GM23338 (cell line): ENCODE measurements at regions not wholly inside any gene's neighbourhood (a gene's known extent, or its start where the extent isn't known, plus 50 kb on each side); places are given as distances from the start of the nearest gene placed in this dataset.

ENCODE experiments used
- ATAC-seq: fragments of 200-7000 bp; cut with Tn5 transposase; 3 replicates; pipeline ENCODE4 v1.9.1; 2020
- DNase-seq: peaks from one replicate; pipeline ENCODE4 v3.0.0-alpha.2; 2015; ENCODE audit warnings: low spot score
- H2AFZ ChIP-seq: fragments of 200-600 bp; sonication (generic); 2 replicates; pipeline ENCODE4 v1.8.0; 2016; ENCODE audit warnings: antibody characterized with exemption, mild to moderate bottlenecking, moderate library complexity
- H3F3A ChIP-seq: fragments of 200-600 bp; sonication (generic); replicated peaks from 2 replicates; pipeline ENCODE4 v1.8.0; 2017; ENCODE audit warnings: antibody characterized with exemption, mixed run types, low read depth
- H3K27ac ChIP-seq: fragments of 200-600 bp; sonication (generic); 2 replicates; pipeline ENCODE4 v1.6.1; 2016; ENCODE audit warnings: low read depth
- H3K27me3 ChIP-seq: fragments of 200-600 bp; sonication (generic); 2 replicates; pipeline ENCODE4 v1.8.0; 2016; ENCODE audit warnings: mild to moderate bottlenecking, mixed run types, moderate library complexity; ENCODE audit not compliant: insufficient read depth
- H3K36me3 ChIP-seq: fragments of 200-600 bp; sonication (generic); 2 replicates; pipeline ENCODE4 v1.8.0; 2016; ENCODE audit warnings: mild to moderate bottlenecking; ENCODE audit not compliant: insufficient read depth
- H3K4me1 ChIP-seq: fragments of 200-600 bp; sonication (generic); 2 replicates; pipeline ENCODE4 v1.8.0; 2016; ENCODE audit warnings: mild to moderate bottlenecking, moderate library complexity; ENCODE audit not compliant: insufficient read depth
- H3K4me2 ChIP-seq: fragments of 200-600 bp; sonication (generic); 2 replicates; pipeline ENCODE4 v1.7.1; 2017; ENCODE audit warnings: mixed run types
- H3K4me3 ChIP-seq: fragments of 200-600 bp; sonication (generic); 2 replicates; pipeline ENCODE4 v1.6.1; 2016; ENCODE audit warnings: mixed run types
- H3K79me2 ChIP-seq: fragments of 200-600 bp; sonication (generic); replicated peaks from 2 replicates; pipeline ENCODE4 v1.8.0; 2017; ENCODE audit warnings: mild to moderate bottlenecking; ENCODE audit not compliant: insufficient read depth
- H3K9me2 ChIP-seq: fragments of 200-600 bp; sonication (generic); 2 replicates; pipeline ENCODE4 v1.8.0; 2017; ENCODE audit not compliant: insufficient read depth
- H4K20me1 ChIP-seq: fragments of 200-600 bp; sonication (generic); replicated peaks from 2 replicates; pipeline ENCODE4 v1.8.0; 2017; ENCODE audit warnings: mild to moderate bottlenecking; ENCODE audit not compliant: insufficient read depth
- H3K27ac Mint-ChIP-seq: 2 replicates; pipeline ENCODE4 v1.8.0; 2020; ENCODE audit warnings: inconsistent platforms, mild to moderate bottlenecking, moderate library complexity, mixed read lengths
- H3K27me3 Mint-ChIP-seq: 3 replicates; pipeline ENCODE4 v1.8.0; 2022; ENCODE audit warnings: low read depth, mild to moderate bottlenecking, moderate library complexity, mixed read lengths, inconsistent platforms; ENCODE audit not compliant: insufficient read depth, poor library complexity
- H3K36me3 Mint-ChIP-seq: 3 replicates; pipeline ENCODE4 v1.8.0; 2021; ENCODE audit warnings: low read depth, mild to moderate bottlenecking, inconsistent platforms, moderate library complexity, mixed read lengths
- H3K4me1 Mint-ChIP-seq: 3 replicates; pipeline ENCODE4 v1.8.0; 2020; ENCODE audit warnings: mild to moderate bottlenecking, inconsistent platforms, mixed read lengths
- H3K4me3 Mint-ChIP-seq: 3 replicates; pipeline ENCODE4 v1.8.0; 2021; ENCODE audit warnings: moderate library complexity, mild to moderate bottlenecking, inconsistent platforms, mixed read lengths
- H3K9me3 Mint-ChIP-seq: 3 replicates; pipeline ENCODE4 v1.8.0; 2020; ENCODE audit warnings: moderate library complexity, mild to moderate bottlenecking, inconsistent platforms, mixed read lengths
- CREB1 ChIP-seq: fragments of 250-450 bp; sonication (Bioruptor Pico); IDR thresholded peaks from 2 replicates; pipeline ENCODE4 v1.5.0; 2020; ENCODE audit warnings: low read depth, mild to moderate bottlenecking, moderate library complexity
- ETS1 ChIP-seq: IDR thresholded peaks from 2 replicates; pipeline ENCODE4 v1.6.1; 2016; ENCODE audit warnings: antibody characterized with exemption
- EZH2 ChIP-seq: fragments of 200-600 bp; sonication (generic); IDR thresholded peaks from one replicate; pipeline ENCODE4 v1.8.0; 2017; ENCODE audit warnings: antibody characterized with exemption, mild to moderate bottlenecking, low read depth; ENCODE audit not compliant: unreplicated experiment
- EZH2phosphoT487 ChIP-seq: fragments of 200-600 bp; sonication (generic); IDR thresholded peaks from one replicate; pipeline ENCODE4 v1.8.1; 2018; ENCODE audit warnings: antibody characterized with exemption; ENCODE audit not compliant: unreplicated experiment
- JUNB ChIP-seq: IDR thresholded peaks from one replicate; pipeline ENCODE4 v1.6.1; 2016; ENCODE audit warnings: antibody characterized with exemption; ENCODE audit not compliant: unreplicated experiment
- POLR2AphosphoS5 ChIP-seq: IDR thresholded peaks from 2 replicates; pipeline ENCODE4 v1.6.1; 2016; ENCODE audit warnings: antibody characterized with exemption, low read depth
- STAT1 ChIP-seq: IDR thresholded peaks from one replicate; pipeline ENCODE4 v1.6.1; 2016; ENCODE audit warnings: antibody characterized with exemption; ENCODE audit not compliant: unreplicated experiment
- ZNF114 ChIP-seq: fragments of 250-450 bp; sonication (Bioruptor Pico); IDR thresholded peaks from 2 replicates; pipeline ENCODE4 v1.5.0; 2020; ENCODE audit warnings: mild to moderate bottlenecking, moderate library complexity
- ZNF331 ChIP-seq: fragments of 250-450 bp; sonication (Bioruptor Pico); IDR thresholded peaks from 2 replicates; pipeline ENCODE4 v1.5.0; 2020; ENCODE audit warnings: low read depth, mild to moderate bottlenecking, moderate library complexity
- TF ChIP-seq, protein P1 (sequence below): IDR thresholded peaks from one replicate; pipeline ENCODE4 v1.6.1; 2018; ENCODE audit warnings: antibody characterized with exemption; ENCODE audit not compliant: unreplicated experiment
- TF ChIP-seq, protein P2 (sequence below), 2 experiments: fragments of 200-600 bp in 1 of 2; sonication (generic) in 1 of 2; conservative IDR thresholded peaks; 2 replicates each; pipeline versions ENCODE4 v1.5.1 to v1.6.1; 2016 to 2017; ENCODE audit warnings: antibody characterized with exemption in 2 of 2, low read depth in 2 of 2, mild to moderate bottlenecking in 2 of 2, moderate library complexity in 1 of 2
- TF ChIP-seq, protein P3 (sequence below): fragments of 250-450 bp; sonication (Bioruptor Pico); IDR thresholded peaks from 2 replicates; pipeline ENCODE4 v1.5.0; 2020; ENCODE audit warnings: mild to moderate bottlenecking, moderate library complexity

DNA sequence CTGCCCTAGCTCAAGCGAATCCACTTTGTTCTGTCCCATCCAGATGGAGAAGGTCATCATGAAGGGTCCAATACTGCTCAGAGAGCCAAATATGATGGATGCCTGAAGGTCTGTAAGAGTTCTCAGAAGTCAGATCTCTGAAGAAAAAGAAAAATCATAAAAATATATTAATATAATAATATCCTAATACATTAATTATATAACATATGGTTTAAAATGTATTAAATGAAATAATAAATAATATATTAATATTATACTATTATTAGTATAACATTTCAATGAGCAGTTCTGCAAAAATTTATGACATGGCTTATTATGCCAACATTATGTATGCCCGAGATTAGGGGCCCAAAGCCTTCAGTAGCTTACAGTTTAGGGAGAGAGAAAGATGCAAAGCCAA is 78.2 kb upstream of the GPR12 start:
- Mint-ChIP-seq H3K4me1 (peaks cover 15% of the 10 kb centered on the region), H3K27me3 (peaks cover 3% of the 10 kb centered on the region), H3K4me3 (no peak overlapping the region), H3K27ac (no peak overlapping the region), H3K36me3 (no peaks in the 10 kb centered on the region), H3K9me3 (no peaks in the 10 kb centered on the region)
- peaks cover 5% of the 10 kb centered on the region; the same call in 1 of the 2 replicates for H3K4me1 ChIP-seq
- no peak for ATAC-seq
- no peaks in the 10 kb centered on the region for H3F3A ChIP-seq
- H3K4me2 ChIP-seq = no peak overlapping the region
- H2AFZ ChIP-seq = no peak overlapping the region
- H3K27ac ChIP-seq = no peak overlapping the region
- DNase-seq = no peak
- no peaks in the 10 kb centered on the region for H3K27me3 ChIP-seq
- H3K79me2 ChIP-seq = no peaks in the 10 kb centered on the region
- H3K4me3 ChIP-seq = no peak overlapping the region
- TF ChIP-seq, protein P1, sequence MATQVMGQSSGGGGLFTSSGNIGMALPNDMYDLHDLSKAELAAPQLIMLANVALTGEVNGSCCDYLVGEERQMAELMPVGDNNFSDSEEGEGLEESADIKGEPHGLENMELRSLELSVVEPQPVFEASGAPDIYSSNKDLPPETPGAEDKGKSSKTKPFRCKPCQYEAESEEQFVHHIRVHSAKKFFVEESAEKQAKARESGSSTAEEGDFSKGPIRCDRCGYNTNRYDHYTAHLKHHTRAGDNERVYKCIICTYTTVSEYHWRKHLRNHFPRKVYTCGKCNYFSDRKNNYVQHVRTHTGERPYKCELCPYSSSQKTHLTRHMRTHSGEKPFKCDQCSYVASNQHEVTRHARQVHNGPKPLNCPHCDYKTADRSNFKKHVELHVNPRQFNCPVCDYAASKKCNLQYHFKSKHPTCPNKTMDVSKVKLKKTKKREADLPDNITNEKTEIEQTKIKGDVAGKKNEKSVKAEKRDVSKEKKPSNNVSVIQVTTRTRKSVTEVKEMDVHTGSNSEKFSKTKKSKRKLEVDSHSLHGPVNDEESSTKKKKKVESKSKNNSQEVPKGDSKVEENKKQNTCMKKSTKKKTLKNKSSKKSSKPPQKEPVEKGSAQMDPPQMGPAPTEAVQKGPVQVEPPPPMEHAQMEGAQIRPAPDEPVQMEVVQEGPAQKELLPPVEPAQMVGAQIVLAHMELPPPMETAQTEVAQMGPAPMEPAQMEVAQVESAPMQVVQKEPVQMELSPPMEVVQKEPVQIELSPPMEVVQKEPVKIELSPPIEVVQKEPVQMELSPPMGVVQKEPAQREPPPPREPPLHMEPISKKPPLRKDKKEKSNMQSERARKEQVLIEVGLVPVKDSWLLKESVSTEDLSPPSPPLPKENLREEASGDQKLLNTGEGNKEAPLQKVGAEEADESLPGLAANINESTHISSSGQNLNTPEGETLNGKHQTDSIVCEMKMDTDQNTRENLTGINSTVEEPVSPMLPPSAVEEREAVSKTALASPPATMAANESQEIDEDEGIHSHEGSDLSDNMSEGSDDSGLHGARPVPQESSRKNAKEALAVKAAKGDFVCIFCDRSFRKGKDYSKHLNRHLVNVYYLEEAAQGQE = no peak
- TF ChIP-seq EZH2phosphoT487 (no peak), CREB1 (CRISPR knock-in tag) (no peak), JUNB (no peak), EZH2 (no peak), POLR2AphosphoS5 (no peak), STAT1 (no peak), ZNF331 (CRISPR knock-in tag) (no peak), ETS1 (no peak), ZNF114 (CRISPR knock-in tag) (no peak)
- TF ChIP-seq, protein P2, sequence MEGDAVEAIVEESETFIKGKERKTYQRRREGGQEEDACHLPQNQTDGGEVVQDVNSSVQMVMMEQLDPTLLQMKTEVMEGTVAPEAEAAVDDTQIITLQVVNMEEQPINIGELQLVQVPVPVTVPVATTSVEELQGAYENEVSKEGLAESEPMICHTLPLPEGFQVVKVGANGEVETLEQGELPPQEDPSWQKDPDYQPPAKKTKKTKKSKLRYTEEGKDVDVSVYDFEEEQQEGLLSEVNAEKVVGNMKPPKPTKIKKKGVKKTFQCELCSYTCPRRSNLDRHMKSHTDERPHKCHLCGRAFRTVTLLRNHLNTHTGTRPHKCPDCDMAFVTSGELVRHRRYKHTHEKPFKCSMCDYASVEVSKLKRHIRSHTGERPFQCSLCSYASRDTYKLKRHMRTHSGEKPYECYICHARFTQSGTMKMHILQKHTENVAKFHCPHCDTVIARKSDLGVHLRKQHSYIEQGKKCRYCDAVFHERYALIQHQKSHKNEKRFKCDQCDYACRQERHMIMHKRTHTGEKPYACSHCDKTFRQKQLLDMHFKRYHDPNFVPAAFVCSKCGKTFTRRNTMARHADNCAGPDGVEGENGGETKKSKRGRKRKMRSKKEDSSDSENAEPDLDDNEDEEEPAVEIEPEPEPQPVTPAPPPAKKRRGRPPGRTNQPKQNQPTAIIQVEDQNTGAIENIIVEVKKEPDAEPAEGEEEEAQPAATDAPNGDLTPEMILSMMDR (conservative IDR thresholded peaks at IDR 0.05; ENCODE audit: low read depth in 2 of 2) = no peak
- TF ChIP-seq, protein P3, sequence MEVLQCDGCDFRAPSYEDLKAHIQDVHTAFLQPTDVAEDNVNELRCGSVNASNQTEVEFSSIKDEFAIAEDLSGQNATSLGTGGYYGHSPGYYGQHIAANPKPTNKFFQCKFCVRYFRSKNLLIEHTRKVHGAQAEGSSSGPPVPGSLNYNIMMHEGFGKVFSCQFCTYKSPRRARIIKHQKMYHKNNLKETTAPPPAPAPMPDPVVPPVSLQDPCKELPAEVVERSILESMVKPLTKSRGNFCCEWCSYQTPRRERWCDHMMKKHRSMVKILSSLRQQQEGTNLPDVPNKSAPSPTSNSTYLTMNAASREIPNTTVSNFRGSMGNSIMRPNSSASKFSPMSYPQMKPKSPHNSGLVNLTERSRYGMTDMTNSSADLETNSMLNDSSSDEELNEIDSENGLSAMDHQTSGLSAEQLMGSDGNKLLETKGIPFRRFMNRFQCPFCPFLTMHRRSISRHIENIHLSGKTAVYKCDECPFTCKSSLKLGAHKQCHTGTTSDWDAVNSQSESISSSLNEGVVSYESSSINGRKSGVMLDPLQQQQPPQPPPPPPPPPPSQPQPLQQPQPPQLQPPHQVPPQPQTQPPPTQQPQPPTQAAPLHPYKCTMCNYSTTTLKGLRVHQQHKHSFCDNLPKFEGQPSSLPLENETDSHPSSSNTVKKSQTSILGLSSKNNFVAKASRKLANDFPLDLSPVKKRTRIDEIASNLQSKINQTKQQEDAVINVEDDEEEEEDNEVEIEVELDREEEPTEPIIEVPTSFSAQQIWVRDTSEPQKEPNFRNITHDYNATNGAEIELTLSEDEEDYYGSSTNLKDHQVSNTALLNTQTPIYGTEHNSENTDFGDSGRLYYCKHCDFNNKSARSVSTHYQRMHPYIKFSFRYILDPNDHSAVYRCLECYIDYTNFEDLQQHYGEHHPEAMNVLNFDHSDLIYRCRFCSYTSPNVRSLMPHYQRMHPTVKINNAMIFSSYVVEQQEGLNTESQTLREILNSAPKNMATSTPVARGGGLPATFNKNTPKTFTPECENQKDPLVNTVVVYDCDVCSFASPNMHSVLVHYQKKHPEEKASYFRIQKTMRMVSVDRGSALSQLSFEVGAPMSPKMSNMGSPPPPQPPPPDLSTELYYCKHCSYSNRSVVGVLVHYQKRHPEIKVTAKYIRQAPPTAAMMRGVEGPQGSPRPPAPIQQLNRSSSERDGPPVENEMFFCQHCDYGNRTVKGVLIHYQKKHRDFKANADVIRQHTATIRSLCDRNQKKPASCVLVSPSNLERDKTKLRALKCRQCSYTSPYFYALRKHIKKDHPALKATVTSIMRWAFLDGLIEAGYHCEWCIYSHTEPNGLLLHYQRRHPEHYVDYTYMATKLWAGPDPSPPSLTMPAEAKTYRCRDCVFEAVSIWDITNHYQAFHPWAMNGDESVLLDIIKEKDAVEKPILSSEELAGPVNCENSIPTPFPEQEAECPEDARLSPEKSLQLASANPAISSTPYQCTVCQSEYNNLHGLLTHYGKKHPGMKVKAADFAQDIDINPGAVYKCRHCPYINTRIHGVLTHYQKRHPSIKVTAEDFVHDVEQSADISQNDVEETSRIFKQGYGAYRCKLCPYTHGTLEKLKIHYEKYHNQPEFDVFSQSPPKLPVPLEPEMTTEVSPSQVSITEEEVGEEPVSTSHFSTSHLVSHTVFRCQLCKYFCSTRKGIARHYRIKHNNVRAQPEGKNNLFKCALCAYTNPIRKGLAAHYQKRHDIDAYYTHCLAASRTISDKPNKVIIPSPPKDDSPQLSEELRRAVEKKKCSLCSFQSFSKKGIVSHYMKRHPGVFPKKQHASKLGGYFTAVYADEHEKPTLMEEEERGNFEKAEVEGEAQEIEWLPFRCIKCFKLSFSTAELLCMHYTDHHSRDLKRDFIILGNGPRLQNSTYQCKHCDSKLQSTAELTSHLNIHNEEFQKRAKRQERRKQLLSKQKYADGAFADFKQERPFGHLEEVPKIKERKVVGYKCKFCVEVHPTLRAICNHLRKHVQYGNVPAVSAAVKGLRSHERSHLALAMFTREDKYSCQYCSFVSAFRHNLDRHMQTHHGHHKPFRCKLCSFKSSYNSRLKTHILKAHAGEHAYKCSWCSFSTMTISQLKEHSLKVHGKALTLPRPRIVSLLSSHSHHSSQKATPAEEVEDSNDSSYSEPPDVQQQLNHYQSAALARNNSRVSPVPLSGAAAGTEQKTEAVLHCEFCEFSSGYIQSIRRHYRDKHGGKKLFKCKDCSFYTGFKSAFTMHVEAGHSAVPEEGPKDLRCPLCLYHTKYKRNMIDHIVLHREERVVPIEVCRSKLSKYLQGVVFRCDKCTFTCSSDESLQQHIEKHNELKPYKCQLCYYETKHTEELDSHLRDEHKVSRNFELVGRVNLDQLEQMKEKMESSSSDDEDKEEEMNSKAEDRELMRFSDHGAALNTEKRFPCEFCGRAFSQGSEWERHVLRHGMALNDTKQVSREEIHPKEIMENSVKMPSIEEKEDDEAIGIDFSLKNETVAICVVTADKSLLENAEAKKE (CRISPR knock-in tag) = no peak
- H3K9me2 ChIP-seq = no peaks in the 10 kb centered on the region
- H4K20me1 ChIP-seq = no peaks in the 10 kb centered on the region
- no peaks in the 10 kb centered on the region for H3K36me3 ChIP-seq
